Vagina (tissue), 2 donors: ENCODE measurements at regions not wholly inside any gene's neighbourhood (a gene's known extent, or its start where the extent isn't known, plus 50 kb on each side); places are given as distances from the start of the nearest gene placed in this dataset.

Source experiments
- DNase-seq, 2 donors: peaks; one replicate each; pipeline ENCODE4 v3.0.0-alpha.2; 2017; ENCODE audit errors: extremely low spot score in 2 of 2
- H3K27ac ChIP-seq: fragments of 200-600 bp; sonication (generic); one replicate; pipeline ENCODE4 v1.5.1; 2019
- H3K27me3 ChIP-seq: fragments of 200-600 bp; sonication (generic); one replicate; pipeline ENCODE4 v1.5.1; 2019
- H3K36me3 ChIP-seq, 2 donors: fragments of 200-600 bp; sonication (generic); one replicate each; pipeline ENCODE4 v1.5.1; 2017 to 2019
- H3K4me1 ChIP-seq: fragments of 200-600 bp; sonication (generic); one replicate; pipeline ENCODE4 v1.5.1; 2019
- H3K4me3 ChIP-seq, 2 donors: fragments of 200-600 bp; sonication (generic); 1 replicate in 1 of 2; 2 replicates in 1 of 2; pipeline ENCODE4 v1.5.1; 2016 to 2019
- H3K9me3 ChIP-seq: fragments of 200-600 bp; sonication (generic); one replicate; pipeline ENCODE4 v1.5.1; 2019
- POLR2A ChIP-seq, 2 donors: fragments of 450-650 bp; IDR thresholded peaks; one replicate each; pipeline ENCODE4 v1.6.1; 2017; ENCODE audit warnings: antibody characterized with exemption in 2 of 2, mild to moderate bottlenecking in 2 of 2, moderate library complexity in 2 of 2
- POLR2AphosphoS5 ChIP-seq, 2 donors: sonication (generic); formaldehyde crosslinking; IDR thresholded peaks; one replicate each; pipeline ENCODE4 v1.9.0; 2017; ENCODE audit warnings: antibody characterized with exemption in 2 of 2, mild to moderate bottlenecking in 2 of 2, low read depth in 1 of 2; ENCODE audit not compliant: insufficient read depth in 1 of 2
- intact Hi-C: fragments of 100-400 bp; cut with DNase I; formaldehyde crosslinking; loops from one replicate; pipeline ENCODE4 v1.15.1; 2023
- TF ChIP-seq, protein P1 (sequence below), 3 experiments: fragments of 450-650 bp in 2 of 3; fragments of 200-600 bp in 1 of 3; sonication (generic) in 1 of 3; IDR thresholded peaks; one replicate each; pipeline ENCODE4 v1.5.1; 2017 to 2019; ENCODE audit warnings: antibody characterized with exemption in 3 of 3, mild to moderate bottlenecking in 2 of 3, moderate library complexity in 2 of 3

- H3K27ac ChIP-seq, result no peak overlapping the region
- H3K9me3 ChIP-seq, result no peaks in the 10 kb centered on the region
- H3K27me3 ChIP-seq, result no peaks in the 10 kb centered on the region
- intact Hi-C loops, result no loop called here
- no peaks in the 10 kb centered on the region for H3K36me3 ChIP-seq
- H3K4me3 ChIP-seq, result no peak overlapping the region
- no peak for DNase-seq
- TF ChIP-seq POLR2A (IDR thresholded peaks at IDR 0.05) (no peak), POLR2AphosphoS5 (IDR thresholded peaks at IDR 0.05; ENCODE audit: insufficient read depth in 1 of 2, low read depth in 1 of 2) (no peak)
- TF ChIP-seq, protein P1, sequence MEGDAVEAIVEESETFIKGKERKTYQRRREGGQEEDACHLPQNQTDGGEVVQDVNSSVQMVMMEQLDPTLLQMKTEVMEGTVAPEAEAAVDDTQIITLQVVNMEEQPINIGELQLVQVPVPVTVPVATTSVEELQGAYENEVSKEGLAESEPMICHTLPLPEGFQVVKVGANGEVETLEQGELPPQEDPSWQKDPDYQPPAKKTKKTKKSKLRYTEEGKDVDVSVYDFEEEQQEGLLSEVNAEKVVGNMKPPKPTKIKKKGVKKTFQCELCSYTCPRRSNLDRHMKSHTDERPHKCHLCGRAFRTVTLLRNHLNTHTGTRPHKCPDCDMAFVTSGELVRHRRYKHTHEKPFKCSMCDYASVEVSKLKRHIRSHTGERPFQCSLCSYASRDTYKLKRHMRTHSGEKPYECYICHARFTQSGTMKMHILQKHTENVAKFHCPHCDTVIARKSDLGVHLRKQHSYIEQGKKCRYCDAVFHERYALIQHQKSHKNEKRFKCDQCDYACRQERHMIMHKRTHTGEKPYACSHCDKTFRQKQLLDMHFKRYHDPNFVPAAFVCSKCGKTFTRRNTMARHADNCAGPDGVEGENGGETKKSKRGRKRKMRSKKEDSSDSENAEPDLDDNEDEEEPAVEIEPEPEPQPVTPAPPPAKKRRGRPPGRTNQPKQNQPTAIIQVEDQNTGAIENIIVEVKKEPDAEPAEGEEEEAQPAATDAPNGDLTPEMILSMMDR (IDR thresholded peaks at IDR 0.05), result no peak
- H3K4me1 ChIP-seq, result no peaks in the 10 kb centered on the region
Observed at GRCh38 chr2:65835975-65836549, 403.7 kb upstream of the SPRED2 start.

DNA sequence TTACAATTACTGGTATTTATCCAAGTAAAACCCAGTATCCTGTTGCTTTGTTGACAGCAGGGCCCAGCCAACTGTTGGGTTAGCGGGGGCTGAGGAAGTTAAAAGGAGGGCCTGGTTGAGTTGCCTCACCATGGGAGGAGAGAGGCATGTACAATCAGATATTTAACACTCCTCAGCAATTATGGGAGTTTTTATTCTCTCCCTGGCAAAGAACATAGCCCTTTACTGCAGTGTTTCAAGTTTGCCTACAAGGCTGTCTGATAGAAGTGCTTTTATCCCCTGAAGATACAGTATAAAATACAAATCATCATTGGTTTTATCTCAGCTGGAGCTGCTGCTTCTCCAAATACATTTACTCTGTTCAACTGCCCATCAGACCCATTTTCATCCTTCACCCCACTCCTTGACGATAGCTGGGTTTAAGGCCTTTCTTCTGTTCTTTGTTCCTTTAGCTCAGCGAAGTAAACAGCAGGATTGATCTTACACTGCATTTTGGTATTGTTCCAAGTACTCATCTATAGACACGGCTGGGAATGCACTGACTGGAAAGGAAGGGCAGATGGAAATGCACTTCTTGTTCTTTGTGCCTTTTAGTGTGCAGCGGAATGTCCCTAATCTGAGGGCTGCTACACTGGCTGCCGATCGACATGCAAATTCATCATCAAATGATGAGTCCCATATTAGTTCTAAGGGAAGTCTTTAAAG, 402.5 kb upstream of the SPRED2 start:
- Histone ChIP-seq H3K27ac (no peak overlapping the region), H3K9me3 (no peaks in the 10 kb centered on the region), H3K27me3 (no peaks in the 10 kb centered on the region), H3K36me3 (no peaks in the 10 kb centered on the region), H3K4me3 (no peak overlapping the region), H3K4me1 (no peaks in the 10 kb centered on the region)
- DNase-seq, result no peak
- TF ChIP-seq, protein P1 (IDR thresholded peaks at IDR 0.05), result no peak
- TF ChIP-seq POLR2A (IDR thresholded peaks at IDR 0.05), result no peak
- TF ChIP-seq POLR2AphosphoS5 (IDR thresholded peaks at IDR 0.05; ENCODE audit: insufficient read depth in 1 of 2, low read depth in 1 of 2), result no peak
- intact Hi-C loops, result no loop called here

- TF ChIP-seq POLR2AphosphoS5 (IDR thresholded peaks at IDR 0.05; ENCODE audit: insufficient read depth in 1 of 2, low read depth in 1 of 2), result no peak
- no peak for TF ChIP-seq POLR2A (IDR thresholded peaks at IDR 0.05)
- TF ChIP-seq, protein P1 (IDR thresholded peaks at IDR 0.05), result no peak
- Histone ChIP-seq H3K9me3 (no peaks in the 10 kb centered on the region), H3K27ac (no peak overlapping the region), H3K27me3 (no peaks in the 10 kb centered on the region), H3K4me1 (no peaks in the 10 kb centered on the region), H3K4me3 (no peak overlapping the region), H3K36me3 (no peaks in the 10 kb centered on the region)
- DNase-seq, result no peak
- intact Hi-C loops, result no loop called here
Observed at GRCh38 chr2:65834062-65834461, 401.7 kb upstream of the SPRED2 start.

DNA sequence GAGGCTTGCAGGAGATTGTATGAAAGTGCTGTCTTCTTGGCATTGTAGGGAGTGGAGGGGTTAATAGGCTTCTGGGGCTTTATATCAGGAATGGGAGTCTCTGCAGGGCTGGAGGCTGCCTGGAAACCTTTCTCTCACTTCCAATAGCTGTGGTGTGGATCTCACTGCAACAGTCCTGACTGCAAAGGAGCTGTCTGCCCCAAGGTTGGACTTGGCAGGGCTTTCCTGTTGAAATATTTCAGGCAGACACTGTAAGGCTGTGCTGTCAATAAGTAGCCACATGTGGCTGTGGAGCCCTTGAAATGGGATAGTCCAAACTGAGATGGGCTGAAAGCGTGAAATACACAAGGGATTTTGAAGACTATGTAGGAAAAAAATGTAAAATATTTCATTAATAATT, 399.1 kb upstream of the SPRED2 start:
- Histone ChIP-seq H3K4me1 (no peaks in the 10 kb centered on the region), H3K27me3 (no peaks in the 10 kb centered on the region), H3K4me3 (no peak overlapping the region), H3K36me3 (no peaks in the 10 kb centered on the region), H3K9me3 (no peaks in the 10 kb centered on the region), H3K27ac (no peak overlapping the region)
- intact Hi-C loops, result no loop called here
- DNase-seq, result no peak
- TF ChIP-seq POLR2A (IDR thresholded peaks at IDR 0.05), result no peak
- no peak for TF ChIP-seq POLR2AphosphoS5 (IDR thresholded peaks at IDR 0.05; ENCODE audit: insufficient read depth in 1 of 2, low read depth in 1 of 2)
- TF ChIP-seq, protein P1 (IDR thresholded peaks at IDR 0.05), result no peak

GRCh38 chr2:65826567-65826966, 394.2 kb upstream of the SPRED2 start:
- Histone ChIP-seq H3K4me3 (no peak overlapping the region), H3K27me3 (no peaks in the 10 kb centered on the region), H3K9me3 (no peaks in the 10 kb centered on the region), H3K4me1 (no peaks in the 10 kb centered on the region), H3K27ac (no peak overlapping the region), H3K36me3 (no peaks in the 10 kb centered on the region)
- intact Hi-C loops, result no loop called here
- TF ChIP-seq, protein P1 (IDR thresholded peaks at IDR 0.05), result no peak
- TF ChIP-seq POLR2A (IDR thresholded peaks at IDR 0.05), result no peak
- TF ChIP-seq POLR2AphosphoS5 (IDR thresholded peaks at IDR 0.05; ENCODE audit: insufficient read depth in 1 of 2, low read depth in 1 of 2), result no peak
- DNase-seq, result no peak
